ENCODE measurements at regions not wholly inside any gene's neighbourhood (a gene's known extent, or its start where the extent isn't known, plus 50 kb on each side); places are given as distances from the start of the nearest gene placed in this dataset.

DNA sequence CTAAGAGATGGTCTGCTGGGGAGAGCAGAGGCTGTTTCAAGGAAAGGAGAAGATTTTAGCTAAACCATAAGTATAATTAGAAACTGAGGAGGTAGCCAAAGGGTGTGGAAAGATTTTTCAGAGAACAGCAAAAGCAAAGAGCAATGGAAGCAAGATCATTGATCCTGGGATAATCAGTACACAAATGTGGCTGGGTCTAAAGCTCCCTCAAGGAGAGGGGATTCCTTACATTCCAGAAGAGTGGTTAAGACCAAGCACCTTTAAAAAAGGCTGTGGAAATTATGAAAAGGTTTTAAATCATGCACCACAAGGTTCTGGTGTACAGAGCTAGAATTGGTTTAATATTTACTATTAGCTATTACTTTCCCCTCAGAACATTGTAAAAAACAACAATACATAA, 246.0 kb upstream of the UBE2E3 start:
- Histone ChIP-seq H3K4me1 (no peaks in the 10 kb centered on the region), H3K4me3 (no peak overlapping the region), H3K27ac (no peak overlapping the region), H3K27me3 (no peaks in the 10 kb centered on the region), H3K36me3 (no peaks in the 10 kb centered on the region), H3K9me3 (no peaks in the 10 kb centered on the region)
- TF ChIP-seq POLR2A (IDR thresholded peaks at IDR 0.05) = no peak
- TF ChIP-seq, protein P1, sequence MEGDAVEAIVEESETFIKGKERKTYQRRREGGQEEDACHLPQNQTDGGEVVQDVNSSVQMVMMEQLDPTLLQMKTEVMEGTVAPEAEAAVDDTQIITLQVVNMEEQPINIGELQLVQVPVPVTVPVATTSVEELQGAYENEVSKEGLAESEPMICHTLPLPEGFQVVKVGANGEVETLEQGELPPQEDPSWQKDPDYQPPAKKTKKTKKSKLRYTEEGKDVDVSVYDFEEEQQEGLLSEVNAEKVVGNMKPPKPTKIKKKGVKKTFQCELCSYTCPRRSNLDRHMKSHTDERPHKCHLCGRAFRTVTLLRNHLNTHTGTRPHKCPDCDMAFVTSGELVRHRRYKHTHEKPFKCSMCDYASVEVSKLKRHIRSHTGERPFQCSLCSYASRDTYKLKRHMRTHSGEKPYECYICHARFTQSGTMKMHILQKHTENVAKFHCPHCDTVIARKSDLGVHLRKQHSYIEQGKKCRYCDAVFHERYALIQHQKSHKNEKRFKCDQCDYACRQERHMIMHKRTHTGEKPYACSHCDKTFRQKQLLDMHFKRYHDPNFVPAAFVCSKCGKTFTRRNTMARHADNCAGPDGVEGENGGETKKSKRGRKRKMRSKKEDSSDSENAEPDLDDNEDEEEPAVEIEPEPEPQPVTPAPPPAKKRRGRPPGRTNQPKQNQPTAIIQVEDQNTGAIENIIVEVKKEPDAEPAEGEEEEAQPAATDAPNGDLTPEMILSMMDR (IDR thresholded peaks at IDR 0.05) = no peak
- no peak for DNase-seq

- no peak overlapping the region for H3K27ac ChIP-seq
- H3K36me3 ChIP-seq = no peaks in the 10 kb centered on the region
- H3K27me3 ChIP-seq = no peaks in the 10 kb centered on the region
- H3K9me3 ChIP-seq = no peaks in the 10 kb centered on the region
- DNase-seq = no peak
- TF ChIP-seq POLR2A (IDR thresholded peaks at IDR 0.05) = no peak
- TF ChIP-seq, protein P1 (IDR thresholded peaks at IDR 0.05) = no peak
- H3K4me3 ChIP-seq = no peak overlapping the region
- H3K4me1 ChIP-seq = no peaks in the 10 kb centered on the region
These were observed 247.1 kb upstream of the UBE2E3 start for GRCh38 chr2:180733330-180733729.

GRCh38 chr2:180732337-180732736, 248.1 kb upstream of the UBE2E3 start:
- Histone ChIP-seq H3K4me1 (no peaks in the 10 kb centered on the region), H3K4me3 (no peak overlapping the region), H3K9me3 (no peaks in the 10 kb centered on the region), H3K27ac (no peak overlapping the region), H3K27me3 (no peaks in the 10 kb centered on the region), H3K36me3 (no peaks in the 10 kb centered on the region)
- no peak for DNase-seq
- TF ChIP-seq, protein P1 (IDR thresholded peaks at IDR 0.05) = no peak
- no peak for TF ChIP-seq POLR2A (IDR thresholded peaks at IDR 0.05)

DNA sequence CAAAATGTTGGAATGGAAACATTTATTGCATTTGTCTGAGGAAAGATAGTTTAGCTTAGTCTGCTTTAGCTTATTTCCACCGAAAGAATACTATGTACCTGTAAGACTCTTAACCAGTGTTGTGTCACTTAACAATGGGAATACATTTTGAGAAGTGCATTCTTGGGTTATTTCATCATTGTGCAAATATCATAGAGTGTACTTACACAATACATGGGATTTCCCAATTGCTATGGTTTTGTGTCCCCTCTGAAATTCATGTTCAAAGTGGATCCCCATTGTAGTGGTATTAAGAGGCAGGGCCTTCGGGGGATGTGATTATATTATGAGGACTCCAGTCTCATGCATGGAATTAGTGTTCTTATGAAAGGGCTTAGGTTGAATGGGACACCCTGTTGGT, 249.4 kb upstream of the UBE2E3 start:
- H3K36me3 ChIP-seq = no peaks in the 10 kb centered on the region
- H3K27ac ChIP-seq = no peak overlapping the region
- DNase-seq = no peak
- H3K27me3 ChIP-seq = no peaks in the 10 kb centered on the region
- H3K4me3 ChIP-seq = no peak overlapping the region
- no peaks in the 10 kb centered on the region for H3K4me1 ChIP-seq
- TF ChIP-seq, protein P1 (IDR thresholded peaks at IDR 0.05) = no peak
- H3K9me3 ChIP-seq = no peaks in the 10 kb centered on the region

- Histone ChIP-seq H3K27ac (no peak overlapping the region), H3K36me3 (no peaks in the 10 kb centered on the region), H3K4me1 (no peaks in the 10 kb centered on the region), H3K27me3 (no peaks in the 10 kb centered on the region), H3K9me3 (no peaks in the 10 kb centered on the region), H3K4me3 (no peak overlapping the region)
- no peak for DNase-seq
- TF ChIP-seq, protein P1 (IDR thresholded peaks at IDR 0.05) = no peak
- TF ChIP-seq POLR2A (IDR thresholded peaks at IDR 0.05) = no peak
These were observed 251.4 kb upstream of the UBE2E3 start for GRCh38 chr2:180728928-180729559.

- Histone ChIP-seq H3K4me3 (no peak overlapping the region), H3K9me3 (no peaks in the 10 kb centered on the region), H3K4me1 (no peaks in the 10 kb centered on the region), H3K36me3 (no peaks in the 10 kb centered on the region), H3K27ac (no peak overlapping the region), H3K27me3 (no peaks in the 10 kb centered on the region)
- no peak for DNase-seq
- TF ChIP-seq, protein P1 (IDR thresholded peaks at IDR 0.05) = no peak
- no peak for TF ChIP-seq POLR2A (IDR thresholded peaks at IDR 0.05)
These were observed 256.7 kb upstream of the UBE2E3 start for GRCh38 chr2:180723712-180724111.

Data from Peyer's patch (tissue), 4 donors.